SK-N-SH (cell line): ENCODE measurements at regions not wholly inside any gene's neighbourhood (a gene's known extent, or its start where the extent isn't known, plus 50 kb on each side); places are given as distances from the start of the nearest gene placed in this dataset.

ENCODE experiments used
- CTCF ChIA-PET: fragments of 300-600, 350-600 bp; formaldehyde crosslinking; extraction: SDS; loops from one replicate; lab custom pipeline; 2021; lab: Yijun Ruan, JAX
- POLR2A ChIA-PET: fragments of 350-600 bp; sonication (Branson Sonifier 250); formaldehyde crosslinking; extraction: SDS; loops from one replicate; lab custom pipeline; 2020; ENCODE audit warnings: antibody characterized with exemption, inconsistent platforms; lab: Yijun Ruan, JAX
- DNase-seq: peaks from one replicate; pipeline ENCODE4 v3.0.0; 2012
- H2AFZ ChIP-seq: fragments of 200-600 bp; sonication (generic); 2 replicates; pipeline ENCODE4 v1.8.1; 2016; ENCODE audit warnings: antibody characterized with exemption, mild to moderate bottlenecking, low read depth
- H3F3A ChIP-seq: fragments of 200-600 bp; sonication (generic); replicated peaks from 2 replicates; pipeline ENCODE3; 2016; ENCODE audit warnings: antibody characterized with exemption, mild to moderate bottlenecking; ENCODE audit not compliant: insufficient read depth
- H3K27ac ChIP-seq, 2 experiments: fragments of 200-500 bp in 1 of 2; fragments of 200-600 bp in 1 of 2; sonication (Bioruptor generic) in 1 of 2; sonication (generic), shearing (Covaris generic) in 1 of 2; 2 replicates each; pipeline versions ENCODE4 v1.5.1 to v1.6.1; 2014 to 2016; ENCODE audit warnings: low read depth in 2 of 2, inconsistent platforms in 1 of 2, low read length in 1 of 2, mild to moderate bottlenecking in 1 of 2, mixed read lengths in 1 of 2
- H3K27me3 ChIP-seq: fragments of 200-600 bp; sonication (generic), shearing (Covaris generic); 2 replicates; pipeline ENCODE4 v1.6.1; 2016; ENCODE audit warnings: mixed run types; ENCODE audit not compliant: insufficient read depth
- H3K36me3 ChIP-seq, 2 experiments: fragments of 200-500 bp in 1 of 2; fragments of 200-600 bp in 1 of 2; sonication (Bioruptor generic) in 1 of 2; sonication (generic) in 1 of 2; replicated peaks in 1 of 2; 2 replicates each; pipeline versions ENCODE3 to v1.5.1; 2014 to 2016; ENCODE audit warnings: low read length in 1 of 2, mild to moderate bottlenecking in 1 of 2; ENCODE audit not compliant: insufficient read depth in 2 of 2, control insufficient read depth in 1 of 2
- H3K4me1 ChIP-seq, 2 experiments: fragments of 200-500 bp in 1 of 2; fragments of 200-600 bp in 1 of 2; sonication (Bioruptor generic) in 1 of 2; sonication (generic), shearing (Covaris generic) in 1 of 2; 2 replicates each; pipeline versions ENCODE4 v1.5.1 to v1.6.1; 2014 to 2016; ENCODE audit warnings: low read depth in 1 of 2, low read length in 1 of 2, mixed run types in 1 of 2; ENCODE audit not compliant: insufficient read depth in 2 of 2, control insufficient read depth in 1 of 2
- H3K4me2 ChIP-seq: fragments of 200-600 bp; sonication (generic), shearing (Covaris generic); 2 replicates; pipeline ENCODE4 v1.6.1; 2017; ENCODE audit warnings: mixed run types
- H3K4me3 ChIP-seq, 2 experiments: fragments of 200-500 bp in 1 of 2; fragments of 200-600 bp in 1 of 2; sonication (Bioruptor generic) in 1 of 2; sonication (generic), shearing (Covaris generic) in 1 of 2; 2 replicates each; pipeline versions ENCODE4 v1.5.1 to v1.8.1; 2014 to 2016; ENCODE audit warnings: low read depth in 2 of 2, inconsistent platforms in 1 of 2, low read length in 1 of 2, mild to moderate bottlenecking in 1 of 2, mixed read lengths in 1 of 2, moderate library complexity in 1 of 2
- H3K79me2 ChIP-seq: fragments of 200-600 bp; sonication (generic); 2 replicates; pipeline ENCODE4 v1.8.1; 2017; ENCODE audit warnings: mild to moderate bottlenecking; ENCODE audit not compliant: insufficient read depth
- H3K9ac ChIP-seq: fragments of 200-600 bp; sonication (generic); 2 replicates; pipeline ENCODE4 v1.6.1; 2017; ENCODE audit warnings: mixed run types
- H3K9me2 ChIP-seq: fragments of 200-600 bp; sonication (generic); 2 replicates; pipeline ENCODE4 v1.6.1; 2017; ENCODE audit warnings: mixed run types
- H3K9me3 ChIP-seq: fragments of 200-600 bp; sonication (generic); 2 replicates; pipeline ENCODE4 v1.6.1; 2017; ENCODE audit warnings: mixed run types, mild to moderate bottlenecking, moderate library complexity
- H4K20me1 ChIP-seq: fragments of 200-600 bp; sonication (generic); 2 replicates; pipeline ENCODE4 v1.6.1; 2017; ENCODE audit warnings: mild to moderate bottlenecking, mixed run types; ENCODE audit not compliant: insufficient read depth
- CHD2 ChIP-seq: fragments of 150-350 bp; IDR thresholded peaks from 2 replicates; pipeline ENCODE4 v1.6.1; 2018; ENCODE audit warnings: low read length; ENCODE audit not compliant: partially characterized antibody
- EP300 ChIP-seq, 2 experiments: IDR thresholded peaks; 2 replicates each; pipeline versions ENCODE4 v1.4.0 to v1.6.1; 2012; ENCODE audit warnings: borderline replicate concordance in 1 of 2, low read depth in 1 of 2, low read length in 1 of 2
- EZH2phosphoT487 ChIP-seq: fragments of 200-600 bp; sonication (generic); IDR thresholded peaks from 2 replicates; pipeline ENCODE4 v1.6.1; 2017; ENCODE audit warnings: low read depth, mixed run types, mild to moderate bottlenecking, antibody characterized with exemption, moderate library complexity, borderline replicate concordance
- FOXJ3 ChIP-seq: sonication (generic); formaldehyde crosslinking; IDR thresholded peaks from 2 replicates; pipeline ENCODE4 v1.5.1; 2020; ENCODE audit warnings: mild to moderate bottlenecking, missing genetic modification reagents
- GABPA ChIP-seq: IDR thresholded peaks from 2 replicates; pipeline ENCODE4 v1.4.0; 2012; ENCODE audit warnings: low read depth, mild to moderate bottlenecking
- GATA2 ChIP-seq: sonication (generic); formaldehyde crosslinking; IDR thresholded peaks from 2 replicates; pipeline ENCODE4 v1.5.0; 2020; ENCODE audit warnings: mild to moderate bottlenecking, missing genetic modification reagents
- MXI1 ChIP-seq: IDR thresholded peaks from 2 replicates; pipeline ENCODE4 v1.6.1; 2012; ENCODE audit warnings: mild to moderate bottlenecking, low read depth, low read length, improper control_type of control experiment
- NRF1 ChIP-seq: IDR thresholded peaks from 2 replicates; pipeline ENCODE4 v1.6.1; 2012; ENCODE audit warnings: low read depth, mild to moderate bottlenecking, low read length
- RAD21 ChIP-seq: IDR thresholded peaks from 2 replicates; pipeline ENCODE4 v1.6.1; 2012; ENCODE audit warnings: mild to moderate bottlenecking, low read length
- RCOR1 ChIP-seq: fragments of 150-350 bp; IDR thresholded peaks from 2 replicates; pipeline ENCODE4 v1.6.1; 2017; ENCODE audit warnings: antibody characterized with exemption, low read length
- RFX5 ChIP-seq: IDR thresholded peaks from 2 replicates; pipeline ENCODE4 v1.6.1; 2012; ENCODE audit warnings: mild to moderate bottlenecking, improper control_type of control experiment, low read length
- RXRA ChIP-seq: IDR thresholded peaks from 2 replicates; pipeline ENCODE4 v1.4.0; 2012; ENCODE audit warnings: low read depth, mild to moderate bottlenecking, borderline replicate concordance
- SIN3A ChIP-seq: IDR thresholded peaks from 2 replicates; pipeline ENCODE4 v1.6.1; 2012; ENCODE audit warnings: low read depth, mild to moderate bottlenecking, low read length, moderate library complexity, borderline replicate concordance
- TCF12 ChIP-seq: IDR thresholded peaks from 2 replicates; pipeline ENCODE4 v1.4.0; 2012
- TEAD4 ChIP-seq: IDR thresholded peaks from 2 replicates; pipeline ENCODE4 v1.4.0; 2012; ENCODE audit warnings: mild to moderate bottlenecking, borderline replicate concordance; ENCODE audit not compliant: insufficient read depth
- USF2 ChIP-seq: fragments of 150-350 bp; IDR thresholded peaks from 2 replicates; pipeline ENCODE4 v1.6.1; 2017; ENCODE audit warnings: antibody characterized with exemption, low read length, low read depth, borderline replicate concordance
- YY1 ChIP-seq: IDR thresholded peaks from 2 replicates; pipeline ENCODE4 v1.4.0; 2012; ENCODE audit warnings: low read depth, mild to moderate bottlenecking
- ZBTB33 ChIP-seq: IDR thresholded peaks from 2 replicates; pipeline ENCODE4 v1.4.0; 2012; ENCODE audit warnings: low read depth, borderline replicate concordance
- WGBS: methylation state at CpG from one replicate; pipeline ENCODE4 v1.1.6; 2017; ENCODE audit warnings: low lambda C conversion rate; 5-methylcytosine and 5-hydroxymethylcytosine counted together
- TF ChIP-seq, protein P1 (sequence below): IDR thresholded peaks from 2 replicates; pipeline ENCODE4; 2012
- TF ChIP-seq, protein P2 (sequence below): IDR thresholded peaks from 2 replicates; pipeline ENCODE4 v1.4.0; 2012; ENCODE audit warnings: low read depth

GRCh38 chr17:77579682-77580081, 378.8 kb upstream of the TNRC6C start:
- WGBS, result 44% methylated on average over 6 of the region's 6 CpGs
- H3F3A ChIP-seq, result no peaks in the 10 kb centered on the region
- no peak overlapping the region for H3K9ac ChIP-seq
- no peak overlapping the region for H3K4me2 ChIP-seq
- CTCF ChIA-PET, result interaction anchor here (0.5 kb wide), 1 partner anchor 743 kb away, joined by 3 read pairs; no protein-coding TSS in a partner anchor
- no peaks in the 10 kb centered on the region for H3K36me3 ChIP-seq
- no peaks in the 10 kb centered on the region for H3K4me1 ChIP-seq
- H3K9me2 ChIP-seq, result no peaks in the 10 kb centered on the region
- H3K27ac ChIP-seq, result no peak overlapping the region
- no peak overlapping the region for H2AFZ ChIP-seq
- H3K79me2 ChIP-seq, result no peaks in the 10 kb centered on the region
- no peaks in the 10 kb centered on the region for H4K20me1 ChIP-seq
- no peak for DNase-seq
- H3K4me3 ChIP-seq, result no peak overlapping the region
- TF ChIP-seq CHD2 (no peak), ZBTB33 (no peak), RXRA (no peak), TEAD4 (no peak), YY1 (no peak), USF2 (no peak), SIN3A (no peak), GATA2 (no peak), FOXJ3 (CRISPR knock-in tag) (no peak), RFX5 (no peak), EP300 (IDR thresholded peaks at IDR 0.05; ENCODE audit: borderline replicate concordance in 1 of 2, low read depth in 1 of 2, low read length in 1 of 2) (no peak), RAD21 (no peak), MXI1 (no peak), NRF1 (no peak), GABPA (no peak), RCOR1 (no peak), EZH2phosphoT487 (no peak), TCF12 (no peak)
- TF ChIP-seq, protein P1, sequence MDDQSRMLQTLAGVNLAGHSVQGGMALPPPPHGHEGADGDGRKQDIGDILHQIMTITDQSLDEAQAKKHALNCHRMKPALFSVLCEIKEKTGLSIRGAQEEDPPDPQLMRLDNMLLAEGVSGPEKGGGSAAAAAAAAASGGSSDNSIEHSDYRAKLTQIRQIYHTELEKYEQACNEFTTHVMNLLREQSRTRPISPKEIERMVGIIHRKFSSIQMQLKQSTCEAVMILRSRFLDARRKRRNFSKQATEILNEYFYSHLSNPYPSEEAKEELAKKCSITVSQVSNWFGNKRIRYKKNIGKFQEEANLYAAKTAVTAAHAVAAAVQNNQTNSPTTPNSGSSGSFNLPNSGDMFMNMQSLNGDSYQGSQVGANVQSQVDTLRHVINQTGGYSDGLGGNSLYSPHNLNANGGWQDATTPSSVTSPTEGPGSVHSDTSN, result no peak
- TF ChIP-seq, protein P2, sequence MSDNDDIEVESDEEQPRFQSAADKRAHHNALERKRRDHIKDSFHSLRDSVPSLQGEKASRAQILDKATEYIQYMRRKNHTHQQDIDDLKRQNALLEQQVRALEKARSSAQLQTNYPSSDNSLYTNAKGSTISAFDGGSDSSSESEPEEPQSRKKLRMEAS, result no peak
- no peaks in the 10 kb centered on the region for H3K9me3 ChIP-seq
- H3K27me3 ChIP-seq, result peaks cover 26% of the 10 kb centered on the region
- POLR2A ChIA-PET, result no interaction called here
